ENCODE measurements at regions not wholly inside any gene's neighbourhood (a gene's known extent, or its start where the extent isn't known, plus 50 kb on each side); places are given as distances from the start of the nearest gene placed in this dataset.

DNA sequence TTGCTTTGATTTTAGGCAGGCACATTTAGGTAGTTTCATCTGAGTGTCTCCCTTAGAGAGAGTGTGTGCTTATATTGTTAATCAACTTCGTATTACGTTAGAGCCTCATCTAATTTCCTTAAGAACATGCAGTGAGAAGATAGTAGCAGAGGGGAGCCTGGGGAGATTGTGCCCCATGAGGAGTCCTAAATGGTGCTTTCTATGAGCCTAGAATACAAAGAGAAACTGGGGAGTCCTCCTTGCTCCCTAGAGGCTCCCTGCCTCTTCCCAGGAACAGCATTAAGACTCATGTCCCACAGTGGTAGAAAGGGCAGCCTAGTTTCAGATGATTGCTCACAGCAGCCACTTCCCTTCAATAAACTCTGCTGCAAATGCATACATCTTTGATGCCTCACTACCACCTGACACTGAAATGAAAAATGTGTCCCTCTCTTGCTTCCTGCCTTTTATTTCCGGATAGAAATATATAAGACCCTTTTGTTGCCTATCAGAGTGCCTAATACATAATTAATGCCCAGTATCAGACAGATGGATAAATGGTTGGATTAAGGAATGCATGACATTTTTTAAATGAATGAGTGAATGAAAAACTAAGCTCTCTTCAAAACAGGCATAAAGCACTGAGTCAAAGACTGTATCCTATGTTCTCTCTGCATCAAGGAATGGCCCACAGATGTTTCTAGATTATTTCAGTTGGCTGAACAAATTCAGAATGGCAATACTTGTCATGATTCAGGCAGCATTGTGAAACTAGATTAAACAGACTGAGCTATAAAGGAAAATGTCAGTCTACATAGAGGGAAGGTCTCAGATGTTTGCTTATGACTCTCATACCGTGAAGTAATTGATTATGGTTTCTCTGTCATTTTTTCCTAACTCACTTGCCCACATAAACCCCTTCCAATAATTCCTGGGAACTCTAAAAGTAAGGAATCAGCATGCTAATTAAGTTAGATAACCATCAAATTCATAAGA, 362.1 kb downstream of the LRRC3B start:
- TF ChIP-seq, protein P1, sequence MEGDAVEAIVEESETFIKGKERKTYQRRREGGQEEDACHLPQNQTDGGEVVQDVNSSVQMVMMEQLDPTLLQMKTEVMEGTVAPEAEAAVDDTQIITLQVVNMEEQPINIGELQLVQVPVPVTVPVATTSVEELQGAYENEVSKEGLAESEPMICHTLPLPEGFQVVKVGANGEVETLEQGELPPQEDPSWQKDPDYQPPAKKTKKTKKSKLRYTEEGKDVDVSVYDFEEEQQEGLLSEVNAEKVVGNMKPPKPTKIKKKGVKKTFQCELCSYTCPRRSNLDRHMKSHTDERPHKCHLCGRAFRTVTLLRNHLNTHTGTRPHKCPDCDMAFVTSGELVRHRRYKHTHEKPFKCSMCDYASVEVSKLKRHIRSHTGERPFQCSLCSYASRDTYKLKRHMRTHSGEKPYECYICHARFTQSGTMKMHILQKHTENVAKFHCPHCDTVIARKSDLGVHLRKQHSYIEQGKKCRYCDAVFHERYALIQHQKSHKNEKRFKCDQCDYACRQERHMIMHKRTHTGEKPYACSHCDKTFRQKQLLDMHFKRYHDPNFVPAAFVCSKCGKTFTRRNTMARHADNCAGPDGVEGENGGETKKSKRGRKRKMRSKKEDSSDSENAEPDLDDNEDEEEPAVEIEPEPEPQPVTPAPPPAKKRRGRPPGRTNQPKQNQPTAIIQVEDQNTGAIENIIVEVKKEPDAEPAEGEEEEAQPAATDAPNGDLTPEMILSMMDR (IDR thresholded peaks at IDR 0.05; ENCODE audit: control extremely low read depth, extremely low read depth, low read depth, missing control alignments) = no peak
- ChIA-PET POLR2A (no interaction called here), CTCF (interaction anchor here (1.1 kb wide), 1 partner anchor 16 kb away, joined by 3 read pairs; no protein-coding TSS in a partner anchor)
- DNase-seq (ENCODE audit: extremely low spot score) = no peak

DNA sequence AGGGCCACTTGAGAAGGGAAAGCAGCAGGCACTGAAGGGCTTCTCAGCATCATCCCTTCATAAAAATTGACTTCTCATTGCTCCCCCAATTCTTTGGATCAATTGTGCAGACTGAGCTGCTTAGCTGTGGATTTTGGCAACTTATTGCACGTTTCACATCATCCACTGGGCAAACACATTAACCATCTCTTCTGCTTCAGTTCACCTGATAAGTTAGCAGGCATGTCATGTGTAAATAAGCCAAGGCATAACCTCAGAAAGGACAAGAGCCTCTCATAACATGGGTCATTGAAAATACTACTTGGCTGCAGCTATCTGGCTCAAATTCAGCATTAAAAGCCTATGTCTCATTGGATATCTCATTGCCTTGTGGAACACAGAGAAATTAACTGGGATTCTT, 366.5 kb downstream of the LRRC3B start:
- POLR2A ChIA-PET = no interaction called here
- no peak for DNase-seq (ENCODE audit: extremely low spot score)
- CTCF ChIA-PET = interaction anchor here (1.7 kb wide), 1 partner anchor 10 kb away, joined by 5 read pairs; no protein-coding TSS in a partner anchor
- TF ChIP-seq, protein P1 (IDR thresholded peaks at IDR 0.05; ENCODE audit: control extremely low read depth, extremely low read depth, low read depth, missing control alignments) = no peak

GRCh38 chr3:26997226-26997625, 372.0 kb downstream of the NEK10 start:
- ChIA-PET CTCF (no interaction called here), POLR2A (no interaction called here)
- TF ChIP-seq, protein P1 (IDR thresholded peaks at IDR 0.05; ENCODE audit: control extremely low read depth, extremely low read depth, low read depth, missing control alignments) = no peak
- DNase-seq (ENCODE audit: extremely low spot score) = no peak

- no peak for DNase-seq (ENCODE audit: extremely low spot score)
- ChIA-PET CTCF (no interaction called here), POLR2A (no interaction called here)
- TF ChIP-seq, protein P1 (IDR thresholded peaks at IDR 0.05; ENCODE audit: control extremely low read depth, extremely low read depth, low read depth, missing control alignments) = no peak
These were observed 358.3 kb downstream of the NEK10 start for GRCh38 chr3:27010834-27011233.

DNA sequence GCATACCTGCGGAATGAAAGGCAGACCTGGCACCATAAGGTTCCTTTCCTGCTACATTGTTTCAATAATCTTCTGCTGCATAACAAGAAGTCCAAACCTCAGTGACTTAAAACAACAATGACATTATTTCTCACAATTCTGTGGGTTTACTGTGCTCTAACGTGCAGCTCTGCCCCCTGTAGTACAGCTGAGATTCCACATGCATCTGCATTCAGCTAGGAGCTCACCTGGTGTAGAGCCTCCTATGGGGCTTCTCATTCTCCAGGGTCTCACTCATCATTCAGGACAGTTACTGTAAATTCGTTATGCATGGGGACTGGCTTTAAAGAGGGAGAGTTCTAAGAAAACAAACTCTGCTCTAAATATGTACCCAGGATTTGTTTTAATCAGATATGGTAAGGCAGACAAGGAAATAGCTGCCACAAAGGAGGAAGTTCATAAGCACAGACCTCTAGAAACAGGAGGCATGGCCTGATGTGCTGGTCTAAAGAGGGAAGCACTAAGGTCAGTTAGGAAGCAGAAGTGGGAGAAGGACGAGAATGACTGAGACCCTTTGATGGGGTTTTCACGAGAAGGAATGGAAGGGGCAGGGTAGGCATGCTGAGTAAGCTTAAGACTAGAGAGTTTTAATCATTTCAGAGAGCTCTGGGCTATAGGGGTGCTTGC, 347.0 kb downstream of the NEK10 start:
- DNase-seq (ENCODE audit: extremely low spot score) = no peak
- TF ChIP-seq, protein P1 (IDR thresholded peaks at IDR 0.05; ENCODE audit: control extremely low read depth, extremely low read depth, low read depth, missing control alignments) = no peak
- ChIA-PET CTCF (interaction anchor here (1.3 to 1.5 kb wide), 2 partner anchors 15 to 25 kb away, joined by 3 to 5 read pairs; no protein-coding TSS in a partner anchor), POLR2A (no interaction called here)

DNA sequence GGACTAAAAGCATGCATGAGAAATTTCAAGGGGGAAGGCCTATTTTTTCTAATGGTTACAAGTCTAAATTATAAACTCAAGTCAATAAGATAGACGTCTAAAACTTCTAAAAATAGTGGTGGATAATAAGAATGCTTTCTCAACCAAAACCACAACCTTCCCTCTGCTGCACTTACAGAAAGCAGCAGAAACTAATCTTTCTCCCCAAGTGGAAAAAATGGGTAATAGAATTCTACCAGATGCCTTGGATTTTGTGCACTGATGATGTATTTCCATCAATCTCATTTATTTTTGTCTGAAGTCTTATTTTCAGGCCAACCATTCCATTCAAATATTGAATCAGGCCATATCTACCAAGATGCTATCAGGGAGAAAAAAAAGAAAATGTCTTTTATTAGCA, 344.7 kb downstream of the NEK10 start:
- ChIA-PET CTCF (no interaction called here), POLR2A (no interaction called here)
- TF ChIP-seq, protein P1 (IDR thresholded peaks at IDR 0.05; ENCODE audit: control extremely low read depth, extremely low read depth, low read depth, missing control alignments) = no peak
- no peak for DNase-seq (ENCODE audit: extremely low spot score)

All from GM10248 (cell line).